ENCODE measurements at regions not wholly inside any gene's neighbourhood (a gene's known extent, or its start where the extent isn't known, plus 50 kb on each side); places are given as distances from the start of the nearest gene placed in this dataset.

- no peak for ATAC-seq
- no peak for TF ChIP-seq ESRRG (CRISPR knock-in tag; IDR thresholded peaks at IDR 0.05)
- no peak for TF ChIP-seq PATZ1 (CRISPR knock-in tag; IDR thresholded peaks at IDR 0.05; ENCODE audit: borderline replicate concordance)
- no peak for TF ChIP-seq PPARA (CRISPR knock-in tag; IDR thresholded peaks at IDR 0.05; ENCODE audit: borderline replicate concordance)
- TF ChIP-seq SNAI2 (CRISPR knock-in tag; IDR thresholded peaks at IDR 0.05), result no peak
- no peak for TF ChIP-seq ZNF70 (CRISPR knock-in tag; IDR thresholded peaks at IDR 0.05)
- TF ChIP-seq RARB (CRISPR knock-in tag; IDR thresholded peaks at IDR 0.05), result no peak
- TF ChIP-seq, protein P1, sequence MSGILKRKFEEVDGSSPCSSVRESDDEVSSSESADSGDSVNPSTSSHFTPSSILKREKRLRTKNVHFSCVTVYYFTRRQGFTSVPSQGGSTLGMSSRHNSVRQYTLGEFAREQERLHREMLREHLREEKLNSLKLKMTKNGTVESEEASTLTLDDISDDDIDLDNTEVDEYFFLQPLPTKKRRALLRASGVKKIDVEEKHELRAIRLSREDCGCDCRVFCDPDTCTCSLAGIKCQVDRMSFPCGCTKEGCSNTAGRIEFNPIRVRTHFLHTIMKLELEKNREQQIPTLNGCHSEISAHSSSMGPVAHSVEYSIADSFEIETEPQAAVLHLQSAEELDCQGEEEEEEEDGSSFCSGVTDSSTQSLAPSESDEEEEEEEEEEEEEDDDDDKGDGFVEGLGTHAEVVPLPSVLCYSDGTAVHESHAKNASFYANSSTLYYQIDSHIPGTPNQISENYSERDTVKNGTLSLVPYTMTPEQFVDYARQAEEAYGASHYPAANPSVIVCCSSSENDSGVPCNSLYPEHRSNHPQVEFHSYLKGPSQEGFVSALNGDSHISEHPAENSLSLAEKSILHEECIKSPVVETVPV (CRISPR knock-in tag; IDR thresholded peaks at IDR 0.05), result no peak
- TF ChIP-seq, protein P2, sequence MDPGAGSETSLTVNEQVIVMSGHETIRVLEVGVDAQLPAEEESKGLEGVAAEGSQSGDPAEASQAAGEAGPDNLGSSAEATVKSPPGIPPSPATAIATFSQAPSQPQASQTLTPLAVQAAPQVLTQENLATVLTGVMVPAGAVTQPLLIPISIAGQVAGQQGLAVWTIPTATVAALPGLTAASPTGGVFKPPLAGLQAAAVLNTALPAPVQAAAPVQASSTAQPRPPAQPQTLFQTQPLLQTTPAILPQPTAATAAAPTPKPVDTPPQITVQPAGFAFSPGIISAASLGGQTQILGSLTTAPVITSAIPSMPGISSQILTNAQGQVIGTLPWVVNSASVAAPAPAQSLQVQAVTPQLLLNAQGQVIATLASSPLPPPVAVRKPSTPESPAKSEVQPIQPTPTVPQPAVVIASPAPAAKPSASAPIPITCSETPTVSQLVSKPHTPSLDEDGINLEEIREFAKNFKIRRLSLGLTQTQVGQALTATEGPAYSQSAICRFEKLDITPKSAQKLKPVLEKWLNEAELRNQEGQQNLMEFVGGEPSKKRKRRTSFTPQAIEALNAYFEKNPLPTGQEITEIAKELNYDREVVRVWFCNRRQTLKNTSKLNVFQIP (CRISPR knock-in tag; IDR thresholded peaks at IDR 0.05; ENCODE audit: borderline replicate concordance, low read depth), result no peak
- TF ChIP-seq TSHZ2 (CRISPR knock-in tag; IDR thresholded peaks at IDR 0.05), result no peak
- no peak for TF ChIP-seq ISL1 (CRISPR knock-in tag; IDR thresholded peaks at IDR 0.05)
- TF ChIP-seq OSR1 (CRISPR knock-in tag; IDR thresholded peaks at IDR 0.05), result no peak
- TF ChIP-seq ZFP30 (CRISPR knock-in tag; IDR thresholded peaks at IDR 0.05), result no peak
- TF ChIP-seq CREB5 (CRISPR knock-in tag; IDR thresholded peaks at IDR 0.05; ENCODE audit: low read depth), result no peak
- no peak for TF ChIP-seq CSDC2 (CRISPR knock-in tag; IDR thresholded peaks at IDR 0.05)
Observed at GRCh38 chr15:95119041-95119610, 887.8 kb downstream of the MCTP2 start.

DNA sequence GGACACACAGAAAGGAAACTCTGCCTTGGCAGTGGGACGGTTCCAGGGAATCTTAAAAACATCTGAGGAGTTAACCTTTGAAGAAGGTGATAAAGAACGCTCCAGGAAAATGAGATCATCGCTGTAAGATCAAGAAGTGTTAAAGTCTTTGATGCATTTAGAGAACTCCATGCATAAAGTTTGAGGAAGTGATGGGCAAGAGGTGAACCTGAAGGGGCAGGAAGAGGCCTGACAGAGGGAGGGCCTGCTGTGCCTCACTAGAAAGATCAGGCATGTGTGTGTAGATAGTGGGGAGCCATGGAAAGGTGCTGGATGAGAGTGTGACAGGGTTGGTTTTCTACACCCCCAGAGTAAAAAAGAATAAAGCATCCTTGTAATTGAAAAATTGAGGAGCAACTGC lies 889.2 kb downstream of the MCTP2 start:
- no peak for ATAC-seq
- TF ChIP-seq BACH2 (CRISPR knock-in tag; IDR thresholded peaks at IDR 0.05; ENCODE audit: borderline replicate concordance) (no peak), ISL1 (CRISPR knock-in tag; IDR thresholded peaks at IDR 0.05) (no peak), ZFP30 (CRISPR knock-in tag; IDR thresholded peaks at IDR 0.05) (no peak), PPARA (CRISPR knock-in tag; IDR thresholded peaks at IDR 0.05; ENCODE audit: borderline replicate concordance) (no peak), GLIS3 (CRISPR knock-in tag; IDR thresholded peaks at IDR 0.05) (no peak), OSR1 (CRISPR knock-in tag; IDR thresholded peaks at IDR 0.05) (no peak), CSDC2 (CRISPR knock-in tag; IDR thresholded peaks at IDR 0.05) (no peak), ARNTL (CRISPR knock-in tag; IDR thresholded peaks at IDR 0.05; ENCODE audit: borderline replicate concordance, low read depth) (no peak), SNAI2 (CRISPR knock-in tag; IDR thresholded peaks at IDR 0.05) (no peak), ESRRG (CRISPR knock-in tag; IDR thresholded peaks at IDR 0.05) (no peak), ZNF70 (CRISPR knock-in tag; IDR thresholded peaks at IDR 0.05) (no peak), TCF4 (CRISPR knock-in tag; IDR thresholded peaks at IDR 0.05; ENCODE audit: borderline replicate concordance) (no peak), PATZ1 (CRISPR knock-in tag; IDR thresholded peaks at IDR 0.05; ENCODE audit: borderline replicate concordance) (no peak), TSHZ2 (CRISPR knock-in tag; IDR thresholded peaks at IDR 0.05) (no peak)
- TF ChIP-seq, protein P1 (CRISPR knock-in tag; IDR thresholded peaks at IDR 0.05), result no peak

All from SK-N-SH treated with all-trans-retinoic acid at 6 μM for 48 hours (cell line).